Panc1 (cell line): ENCODE measurements at regions not wholly inside any gene's neighbourhood (a gene's known extent, or its start where the extent isn't known, plus 50 kb on each side); places are given as distances from the start of the nearest gene placed in this dataset.

ENCODE experiments used
- POLR2AphosphoS5 ChIP-seq: IDR thresholded peaks from 2 replicates; pipeline ENCODE4 v1.6.1; 2012; ENCODE audit warnings: mild to moderate bottlenecking, low read depth, low read length, moderate library complexity
- TCF7L2 ChIP-seq: IDR thresholded peaks from 2 replicates; pipeline ENCODE4 v1.6.1; 2011; ENCODE audit warnings: mild to moderate bottlenecking, low read depth, low read length, inconsistent platforms
- TF ChIP-seq, protein P1 (sequence below): fragments of 450-650 bp; IDR thresholded peaks from 2 replicates; pipeline ENCODE4 v1.5.1; 2017; ENCODE audit warnings: mild to moderate bottlenecking
- TF ChIP-seq, protein P2 (sequence below), 2 experiments: IDR thresholded peaks; 2 replicates each; pipeline ENCODE4 v1.6.1; 2011 to 2012; ENCODE audit warnings: low read depth in 2 of 2, control low read depth in 1 of 2, low read length in 1 of 2, mild to moderate bottlenecking in 1 of 2, moderate library complexity in 1 of 2; ENCODE audit not compliant: insufficient read depth in 1 of 2

DNA sequence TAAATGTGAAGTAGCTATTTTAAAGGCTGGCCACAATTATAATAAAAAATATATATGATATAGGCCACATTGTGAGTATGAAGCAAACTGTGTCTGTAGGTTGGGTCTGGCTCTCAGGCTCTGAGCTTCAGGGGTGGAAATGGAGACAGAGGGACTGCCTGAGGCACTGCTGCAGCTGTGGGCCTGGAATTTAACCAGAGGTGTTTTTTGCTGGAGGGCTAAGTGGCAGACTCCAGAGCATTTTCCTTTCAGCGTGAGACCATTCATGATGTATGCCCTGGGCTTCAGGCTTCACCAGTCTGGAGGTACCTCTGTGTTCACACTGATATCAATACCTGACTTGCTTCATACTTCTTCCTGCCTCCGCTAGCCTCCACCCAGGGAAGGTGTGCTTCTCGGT lies 64.9 kb upstream of the IL12B start:
- TF ChIP-seq POLR2AphosphoS5 (no peak), TCF7L2 (no peak)
- TF ChIP-seq, protein P1, sequence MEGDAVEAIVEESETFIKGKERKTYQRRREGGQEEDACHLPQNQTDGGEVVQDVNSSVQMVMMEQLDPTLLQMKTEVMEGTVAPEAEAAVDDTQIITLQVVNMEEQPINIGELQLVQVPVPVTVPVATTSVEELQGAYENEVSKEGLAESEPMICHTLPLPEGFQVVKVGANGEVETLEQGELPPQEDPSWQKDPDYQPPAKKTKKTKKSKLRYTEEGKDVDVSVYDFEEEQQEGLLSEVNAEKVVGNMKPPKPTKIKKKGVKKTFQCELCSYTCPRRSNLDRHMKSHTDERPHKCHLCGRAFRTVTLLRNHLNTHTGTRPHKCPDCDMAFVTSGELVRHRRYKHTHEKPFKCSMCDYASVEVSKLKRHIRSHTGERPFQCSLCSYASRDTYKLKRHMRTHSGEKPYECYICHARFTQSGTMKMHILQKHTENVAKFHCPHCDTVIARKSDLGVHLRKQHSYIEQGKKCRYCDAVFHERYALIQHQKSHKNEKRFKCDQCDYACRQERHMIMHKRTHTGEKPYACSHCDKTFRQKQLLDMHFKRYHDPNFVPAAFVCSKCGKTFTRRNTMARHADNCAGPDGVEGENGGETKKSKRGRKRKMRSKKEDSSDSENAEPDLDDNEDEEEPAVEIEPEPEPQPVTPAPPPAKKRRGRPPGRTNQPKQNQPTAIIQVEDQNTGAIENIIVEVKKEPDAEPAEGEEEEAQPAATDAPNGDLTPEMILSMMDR, result no peak
- TF ChIP-seq, protein P2, sequence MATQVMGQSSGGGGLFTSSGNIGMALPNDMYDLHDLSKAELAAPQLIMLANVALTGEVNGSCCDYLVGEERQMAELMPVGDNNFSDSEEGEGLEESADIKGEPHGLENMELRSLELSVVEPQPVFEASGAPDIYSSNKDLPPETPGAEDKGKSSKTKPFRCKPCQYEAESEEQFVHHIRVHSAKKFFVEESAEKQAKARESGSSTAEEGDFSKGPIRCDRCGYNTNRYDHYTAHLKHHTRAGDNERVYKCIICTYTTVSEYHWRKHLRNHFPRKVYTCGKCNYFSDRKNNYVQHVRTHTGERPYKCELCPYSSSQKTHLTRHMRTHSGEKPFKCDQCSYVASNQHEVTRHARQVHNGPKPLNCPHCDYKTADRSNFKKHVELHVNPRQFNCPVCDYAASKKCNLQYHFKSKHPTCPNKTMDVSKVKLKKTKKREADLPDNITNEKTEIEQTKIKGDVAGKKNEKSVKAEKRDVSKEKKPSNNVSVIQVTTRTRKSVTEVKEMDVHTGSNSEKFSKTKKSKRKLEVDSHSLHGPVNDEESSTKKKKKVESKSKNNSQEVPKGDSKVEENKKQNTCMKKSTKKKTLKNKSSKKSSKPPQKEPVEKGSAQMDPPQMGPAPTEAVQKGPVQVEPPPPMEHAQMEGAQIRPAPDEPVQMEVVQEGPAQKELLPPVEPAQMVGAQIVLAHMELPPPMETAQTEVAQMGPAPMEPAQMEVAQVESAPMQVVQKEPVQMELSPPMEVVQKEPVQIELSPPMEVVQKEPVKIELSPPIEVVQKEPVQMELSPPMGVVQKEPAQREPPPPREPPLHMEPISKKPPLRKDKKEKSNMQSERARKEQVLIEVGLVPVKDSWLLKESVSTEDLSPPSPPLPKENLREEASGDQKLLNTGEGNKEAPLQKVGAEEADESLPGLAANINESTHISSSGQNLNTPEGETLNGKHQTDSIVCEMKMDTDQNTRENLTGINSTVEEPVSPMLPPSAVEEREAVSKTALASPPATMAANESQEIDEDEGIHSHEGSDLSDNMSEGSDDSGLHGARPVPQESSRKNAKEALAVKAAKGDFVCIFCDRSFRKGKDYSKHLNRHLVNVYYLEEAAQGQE (IDR thresholded peaks at IDR 0.05; ENCODE audit: insufficient read depth in 1 of 2, low read depth in 2 of 2, low read length in 1 of 2), result no peak
